ENCODE measurements at regions not wholly inside any gene's neighbourhood (a gene's known extent, or its start where the extent isn't known, plus 50 kb on each side); places are given as distances from the start of the nearest gene placed in this dataset.

DNA sequence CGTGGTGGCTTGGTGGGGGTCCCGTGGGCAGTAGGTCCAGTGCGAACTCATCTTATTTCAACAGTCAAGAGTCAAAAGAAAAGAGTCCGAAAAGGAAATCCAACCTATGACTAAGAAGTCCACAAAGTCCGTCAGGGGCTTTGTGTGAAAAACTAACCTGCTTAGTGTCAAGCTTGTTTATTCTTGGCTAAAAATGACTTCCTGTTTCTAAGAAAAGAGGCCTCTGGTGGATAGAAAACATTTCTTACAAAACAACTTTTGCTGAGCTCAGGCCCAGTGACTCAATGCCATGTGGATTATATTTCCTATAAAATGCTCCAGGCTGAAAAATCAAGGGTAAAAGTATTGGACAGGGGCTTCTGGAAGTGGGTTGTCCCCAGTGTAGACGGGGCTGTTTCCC is 105.9 kb downstream of the GADD45G start:
- no peaks in the 10 kb centered on the region for H3K9me2 ChIP-seq (ENCODE audit: insufficient read depth, low read length)
- no peak overlapping the region for H3K27ac ChIP-seq (ENCODE audit: low read depth, low read length, poor library complexity, severe bottlenecking)
- CTCF ChIA-PET (ENCODE audit: unreplicated experiment) = interaction anchor here (1.1 kb wide), 1 partner anchor 18 kb away, joined by 3 read pairs; no protein-coding TSS in a partner anchor
- H3K36me3 ChIP-seq (ENCODE audit: insufficient read depth, low read length) = no peaks in the 10 kb centered on the region
- no TSS peak for BruUV-seq (replicated peaks)
- H3K9me3 ChIP-seq (ENCODE audit: low read length) = no peaks in the 10 kb centered on the region
- H2AFZ ChIP-seq (ENCODE audit: low read length) = no peak overlapping the region
- no peak overlapping the region for H3K4me2 ChIP-seq (ENCODE audit: low read length)
- no peaks in the 10 kb centered on the region for H3K79me2 ChIP-seq (ENCODE audit: insufficient read depth, low read depth, low read length)
- no peak overlapping the region for H3K4me3 ChIP-seq (ENCODE audit: low read depth, low read length, poor library complexity, severe bottlenecking)
- no peak for TF ChIP-seq EZH2phosphoT487 (IDR thresholded peaks at IDR 0.05; ENCODE audit: borderline replicate concordance, low read depth, low read length)
- TF ChIP-seq, protein P1, sequence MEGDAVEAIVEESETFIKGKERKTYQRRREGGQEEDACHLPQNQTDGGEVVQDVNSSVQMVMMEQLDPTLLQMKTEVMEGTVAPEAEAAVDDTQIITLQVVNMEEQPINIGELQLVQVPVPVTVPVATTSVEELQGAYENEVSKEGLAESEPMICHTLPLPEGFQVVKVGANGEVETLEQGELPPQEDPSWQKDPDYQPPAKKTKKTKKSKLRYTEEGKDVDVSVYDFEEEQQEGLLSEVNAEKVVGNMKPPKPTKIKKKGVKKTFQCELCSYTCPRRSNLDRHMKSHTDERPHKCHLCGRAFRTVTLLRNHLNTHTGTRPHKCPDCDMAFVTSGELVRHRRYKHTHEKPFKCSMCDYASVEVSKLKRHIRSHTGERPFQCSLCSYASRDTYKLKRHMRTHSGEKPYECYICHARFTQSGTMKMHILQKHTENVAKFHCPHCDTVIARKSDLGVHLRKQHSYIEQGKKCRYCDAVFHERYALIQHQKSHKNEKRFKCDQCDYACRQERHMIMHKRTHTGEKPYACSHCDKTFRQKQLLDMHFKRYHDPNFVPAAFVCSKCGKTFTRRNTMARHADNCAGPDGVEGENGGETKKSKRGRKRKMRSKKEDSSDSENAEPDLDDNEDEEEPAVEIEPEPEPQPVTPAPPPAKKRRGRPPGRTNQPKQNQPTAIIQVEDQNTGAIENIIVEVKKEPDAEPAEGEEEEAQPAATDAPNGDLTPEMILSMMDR (conservative IDR thresholded peaks at IDR 0.05; ENCODE audit: low read length) = no peak
- intact Hi-C loops (cut with micrococcal nuclease; ENCODE audit: unreplicated experiment) = no loop called here
- POLR2A ChIA-PET = interaction anchor here (1.3 kb wide), 1 partner anchor 9 kb away, joined by 3 read pairs; no protein-coding TSS in a partner anchor
- DNase-seq (ENCODE audit: low spot score) = no peak
- peaks cover 5% of the 10 kb centered on the region for H3K4me1 ChIP-seq (ENCODE audit: insufficient read depth, low read length, poor library complexity, severe bottlenecking)
- H4K20me1 ChIP-seq (ENCODE audit: insufficient read depth, low read length) = no peaks in the 10 kb centered on the region

GRCh38 chr9:89711866-89712265 is 107.1 kb downstream of the GADD45G start:
- CTCF ChIA-PET (ENCODE audit: unreplicated experiment) = no interaction called here
- no peaks in the 10 kb centered on the region for H3K9me3 ChIP-seq (ENCODE audit: low read length)
- H2AFZ ChIP-seq (ENCODE audit: low read length) = no peak overlapping the region
- no peaks in the 10 kb centered on the region for H3K36me3 ChIP-seq (ENCODE audit: insufficient read depth, low read length)
- no peak overlapping the region for H3K4me3 ChIP-seq (ENCODE audit: low read depth, low read length, poor library complexity, severe bottlenecking)
- no peaks in the 10 kb centered on the region for H3K79me2 ChIP-seq (ENCODE audit: insufficient read depth, low read depth, low read length)
- POLR2A ChIA-PET = interaction anchor here (1.3 kb wide), 1 partner anchor 26 kb away, joined by 3 read pairs; no protein-coding TSS in a partner anchor
- intact Hi-C loops (cut with micrococcal nuclease; ENCODE audit: unreplicated experiment) = no loop called here
- no peaks in the 10 kb centered on the region for H4K20me1 ChIP-seq (ENCODE audit: insufficient read depth, low read length)
- H3K27ac ChIP-seq (ENCODE audit: low read depth, low read length, poor library complexity, severe bottlenecking) = no peak overlapping the region
- no peak for DNase-seq (ENCODE audit: low spot score)
- TF ChIP-seq EZH2phosphoT487 (IDR thresholded peaks at IDR 0.05; ENCODE audit: borderline replicate concordance, low read depth, low read length) = no peak
- TF ChIP-seq, protein P1 (conservative IDR thresholded peaks at IDR 0.05; ENCODE audit: low read length) = no peak
- H3K4me1 ChIP-seq (ENCODE audit: insufficient read depth, low read length, poor library complexity, severe bottlenecking) = peaks cover 5% of the 10 kb centered on the region
- H3K4me2 ChIP-seq (ENCODE audit: low read length) = no peak overlapping the region
- H3K9me2 ChIP-seq (ENCODE audit: insufficient read depth, low read length) = no peaks in the 10 kb centered on the region
- BruUV-seq (replicated peaks) = no TSS peak

DNA sequence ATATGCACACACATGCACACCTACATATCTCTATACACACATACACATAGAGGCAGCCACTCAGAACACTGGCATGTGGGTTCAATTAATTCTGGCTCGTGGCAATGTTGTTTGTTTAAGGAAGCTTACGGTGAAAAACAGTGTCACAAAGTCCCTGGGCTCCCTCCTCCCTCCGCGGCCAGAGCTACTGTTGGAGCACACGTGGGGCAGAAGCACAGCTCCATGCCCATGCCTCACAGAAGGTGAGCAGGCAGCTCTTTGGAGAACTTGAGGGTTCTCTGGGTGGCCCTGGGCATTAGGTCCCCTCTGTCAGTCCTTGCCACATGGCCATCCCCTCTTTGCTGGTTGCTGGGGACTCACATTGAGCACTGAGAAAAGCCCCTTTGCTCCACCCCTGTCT is 107.5 kb downstream of the GADD45G start:
- Histone ChIP-seq H2AFZ (ENCODE audit: low read length) (no peak overlapping the region), H3K9me3 (ENCODE audit: low read length) (no peaks in the 10 kb centered on the region), H3K4me3 (ENCODE audit: low read depth, low read length, poor library complexity, severe bottlenecking) (no peak overlapping the region), H3K9me2 (ENCODE audit: insufficient read depth, low read length) (no peaks in the 10 kb centered on the region), H3K4me1 (ENCODE audit: insufficient read depth, low read length, poor library complexity, severe bottlenecking) (peaks cover 5% of the 10 kb centered on the region), H3K27ac (ENCODE audit: low read depth, low read length, poor library complexity, severe bottlenecking) (no peak overlapping the region), H4K20me1 (ENCODE audit: insufficient read depth, low read length) (no peaks in the 10 kb centered on the region), H3K4me2 (ENCODE audit: low read length) (no peak overlapping the region), H3K36me3 (ENCODE audit: insufficient read depth, low read length) (no peaks in the 10 kb centered on the region), H3K79me2 (ENCODE audit: insufficient read depth, low read depth, low read length) (no peaks in the 10 kb centered on the region)
- CTCF ChIA-PET (ENCODE audit: unreplicated experiment) = no interaction called here
- TF ChIP-seq, protein P1 (conservative IDR thresholded peaks at IDR 0.05; ENCODE audit: low read length) = no peak
- no peak for TF ChIP-seq EZH2phosphoT487 (IDR thresholded peaks at IDR 0.05; ENCODE audit: borderline replicate concordance, low read depth, low read length)
- DNase-seq (ENCODE audit: low spot score) = no peak
- intact Hi-C loops (cut with micrococcal nuclease; ENCODE audit: unreplicated experiment) = no loop called here
- BruUV-seq (replicated peaks) = no TSS peak
- POLR2A ChIA-PET = interaction anchor here (1.3 kb wide), 1 partner anchor 26 kb away, joined by 3 read pairs; no protein-coding TSS in a partner anchor

Data from OCI-LY7 (cell line).